ENCODE measurements at regions not wholly inside any gene's neighbourhood (a gene's known extent, or its start where the extent isn't known, plus 50 kb on each side); places are given as distances from the start of the nearest gene placed in this dataset.
"Not testable (repeated sequence)": the region's sequence is repeated elsewhere in the genome, so short reads cannot be mapped to it uniquely, and the experiment has no call there.

- TF ChIP-seq EZH2 (IDR thresholded peaks at IDR 0.05; ENCODE audit: insufficient read depth, poor library complexity, severe bottlenecking); EZH2phosphoT487 (IDR thresholded peaks at IDR 0.05; ENCODE audit: insufficient read depth, low read depth): not testable (repeated sequence)
Observed at GRCh38 chr2:111672641-111673040, 211.4 kb downstream of the ANAPC1 start.

All from GM23248 (cell line).